DMS 273 (cell line): ENCODE measurements at regions not wholly inside any gene's neighbourhood (a gene's known extent, or its start where the extent isn't known, plus 50 kb on each side); places are given as distances from the start of the nearest gene placed in this dataset.

Experiments
- DNase-seq: peaks from one replicate; lab custom pipeline; 2025; ENCODE audit not compliant: unreplicated experiment; lab: John Stamatoyannopoulos, UW

- DNase-seq, result no peak
These were observed 87.4 kb downstream of the CHST2 start for GRCh38 chr3:143206955-143207337.

GRCh38 chr3:143207338-143207961 lies 87.9 kb downstream of the CHST2 start:
- DNase-seq, result no peak

- no peak for DNase-seq
These were observed 89.6 kb downstream of the CHST2 start for GRCh38 chr3:143208976-143209714.

GRCh38 chr3:143209715-143210059 lies 90.1 kb downstream of the CHST2 start:
- no peak for DNase-seq

- DNase-seq, result no peak
These were observed 90.6 kb downstream of the CHST2 start for GRCh38 chr3:143210141-143210540.

GRCh38 chr3:143215059-143215458 lies 95.5 kb downstream of the CHST2 start:
- DNase-seq, result no peak
